SK-N-SH (cell line): ENCODE measurements at regions not wholly inside any gene's neighbourhood (a gene's known extent, or its start where the extent isn't known, plus 50 kb on each side); places are given as distances from the start of the nearest gene placed in this dataset.

Experiments
- CTCF ChIA-PET: fragments of 300-600, 350-600 bp; formaldehyde crosslinking; extraction: SDS; loops from one replicate; lab custom pipeline; 2021; lab: Yijun Ruan, JAX
- POLR2A ChIA-PET: fragments of 350-600 bp; sonication (Branson Sonifier 250); formaldehyde crosslinking; extraction: SDS; loops from one replicate; lab custom pipeline; 2020; ENCODE audit warnings: antibody characterized with exemption, inconsistent platforms; lab: Yijun Ruan, JAX
- DNase-seq: peaks from one replicate; pipeline ENCODE4 v3.0.0; 2012
- H2AFZ ChIP-seq: fragments of 200-600 bp; sonication (generic); 2 replicates; pipeline ENCODE4 v1.8.1; 2016; ENCODE audit warnings: antibody characterized with exemption, mild to moderate bottlenecking, low read depth
- H3F3A ChIP-seq: fragments of 200-600 bp; sonication (generic); replicated peaks from 2 replicates; pipeline ENCODE3; 2016; ENCODE audit warnings: antibody characterized with exemption, mild to moderate bottlenecking; ENCODE audit not compliant: insufficient read depth
- H3K27ac ChIP-seq, 2 experiments: fragments of 200-500 bp in 1 of 2; fragments of 200-600 bp in 1 of 2; sonication (Bioruptor generic) in 1 of 2; sonication (generic), shearing (Covaris generic) in 1 of 2; 2 replicates each; pipeline versions ENCODE4 v1.5.1 to v1.6.1; 2014 to 2016; ENCODE audit warnings: low read depth in 2 of 2, inconsistent platforms in 1 of 2, low read length in 1 of 2, mild to moderate bottlenecking in 1 of 2, mixed read lengths in 1 of 2
- H3K27me3 ChIP-seq: fragments of 200-600 bp; sonication (generic), shearing (Covaris generic); 2 replicates; pipeline ENCODE4 v1.6.1; 2016; ENCODE audit warnings: mixed run types; ENCODE audit not compliant: insufficient read depth
- H3K36me3 ChIP-seq, 2 experiments: fragments of 200-500 bp in 1 of 2; fragments of 200-600 bp in 1 of 2; sonication (Bioruptor generic) in 1 of 2; sonication (generic) in 1 of 2; replicated peaks in 1 of 2; 2 replicates each; pipeline versions ENCODE3 to v1.5.1; 2014 to 2016; ENCODE audit warnings: low read length in 1 of 2, mild to moderate bottlenecking in 1 of 2; ENCODE audit not compliant: insufficient read depth in 2 of 2, control insufficient read depth in 1 of 2
- H3K4me1 ChIP-seq, 2 experiments: fragments of 200-500 bp in 1 of 2; fragments of 200-600 bp in 1 of 2; sonication (Bioruptor generic) in 1 of 2; sonication (generic), shearing (Covaris generic) in 1 of 2; 2 replicates each; pipeline versions ENCODE4 v1.5.1 to v1.6.1; 2014 to 2016; ENCODE audit warnings: low read depth in 1 of 2, low read length in 1 of 2, mixed run types in 1 of 2; ENCODE audit not compliant: insufficient read depth in 2 of 2, control insufficient read depth in 1 of 2
- H3K4me2 ChIP-seq: fragments of 200-600 bp; sonication (generic), shearing (Covaris generic); 2 replicates; pipeline ENCODE4 v1.6.1; 2017; ENCODE audit warnings: mixed run types
- H3K4me3 ChIP-seq, 2 experiments: fragments of 200-500 bp in 1 of 2; fragments of 200-600 bp in 1 of 2; sonication (Bioruptor generic) in 1 of 2; sonication (generic), shearing (Covaris generic) in 1 of 2; 2 replicates each; pipeline versions ENCODE4 v1.5.1 to v1.8.1; 2014 to 2016; ENCODE audit warnings: low read depth in 2 of 2, inconsistent platforms in 1 of 2, low read length in 1 of 2, mild to moderate bottlenecking in 1 of 2, mixed read lengths in 1 of 2, moderate library complexity in 1 of 2
- H3K79me2 ChIP-seq: fragments of 200-600 bp; sonication (generic); 2 replicates; pipeline ENCODE4 v1.8.1; 2017; ENCODE audit warnings: mild to moderate bottlenecking; ENCODE audit not compliant: insufficient read depth
- H3K9ac ChIP-seq: fragments of 200-600 bp; sonication (generic); 2 replicates; pipeline ENCODE4 v1.6.1; 2017; ENCODE audit warnings: mixed run types
- H3K9me2 ChIP-seq: fragments of 200-600 bp; sonication (generic); 2 replicates; pipeline ENCODE4 v1.6.1; 2017; ENCODE audit warnings: mixed run types
- H3K9me3 ChIP-seq: fragments of 200-600 bp; sonication (generic); 2 replicates; pipeline ENCODE4 v1.6.1; 2017; ENCODE audit warnings: mixed run types, mild to moderate bottlenecking, moderate library complexity
- H4K20me1 ChIP-seq: fragments of 200-600 bp; sonication (generic); 2 replicates; pipeline ENCODE4 v1.6.1; 2017; ENCODE audit warnings: mild to moderate bottlenecking, mixed run types; ENCODE audit not compliant: insufficient read depth
- CTCF ChIP-seq: fragments of 200-600 bp; sonication (generic); IDR thresholded peaks from 2 replicates; pipeline ENCODE4 v1.6.1; 2017; ENCODE audit warnings: antibody characterized with exemption, mild to moderate bottlenecking, moderate library complexity
- EP300 ChIP-seq, 2 experiments: IDR thresholded peaks; 2 replicates each; pipeline versions ENCODE4 v1.4.0 to v1.6.1; 2012; ENCODE audit warnings: borderline replicate concordance in 1 of 2, low read depth in 1 of 2, low read length in 1 of 2
- FOSL2 ChIP-seq: IDR thresholded peaks from 2 replicates; pipeline ENCODE4 v1.4.0; 2012; ENCODE audit warnings: low read depth, mild to moderate bottlenecking, moderate library complexity, borderline replicate concordance
- FOXM1 ChIP-seq: IDR thresholded peaks from 2 replicates; pipeline ENCODE4 v1.4.0; 2012; ENCODE audit warnings: low read depth, mild to moderate bottlenecking
- GABPA ChIP-seq: IDR thresholded peaks from 2 replicates; pipeline ENCODE4 v1.4.0; 2012; ENCODE audit warnings: low read depth, mild to moderate bottlenecking
- IRF3 ChIP-seq: fragments of 150-350 bp; IDR thresholded peaks from 2 replicates; pipeline ENCODE4 v1.6.1; 2016; ENCODE audit warnings: mild to moderate bottlenecking, low read depth, low read length
- MAX ChIP-seq: IDR thresholded peaks from 2 replicates; pipeline ENCODE4 v1.4.0; 2012; ENCODE audit warnings: low read depth
- MEF2A ChIP-seq: IDR thresholded peaks from 2 replicates; pipeline ENCODE4 v1.4.0; 2012; ENCODE audit warnings: low read depth, borderline replicate concordance
- NRF1 ChIP-seq: IDR thresholded peaks from 2 replicates; pipeline ENCODE4 v1.6.1; 2012; ENCODE audit warnings: low read depth, mild to moderate bottlenecking, low read length
- PBX3 ChIP-seq: IDR thresholded peaks from 2 replicates; pipeline ENCODE4; 2012
- POLR2AphosphoS5 ChIP-seq: IDR thresholded peaks from 2 replicates; pipeline ENCODE4 v1.6.1; 2012; ENCODE audit warnings: low read depth, low read length
- RAD21 ChIP-seq: IDR thresholded peaks from 2 replicates; pipeline ENCODE4 v1.6.1; 2012; ENCODE audit warnings: mild to moderate bottlenecking, low read length
- RCOR1 ChIP-seq: fragments of 150-350 bp; IDR thresholded peaks from 2 replicates; pipeline ENCODE4 v1.6.1; 2017; ENCODE audit warnings: antibody characterized with exemption, low read length
- REST ChIP-seq: IDR thresholded peaks from 2 replicates; pipeline ENCODE4 v1.6.1; 2012; ENCODE audit warnings: mild to moderate bottlenecking, low read depth, low read length, moderate library complexity
- SIN3A ChIP-seq: IDR thresholded peaks from 2 replicates; pipeline ENCODE4 v1.6.1; 2012; ENCODE audit warnings: low read depth, mild to moderate bottlenecking, low read length, moderate library complexity, borderline replicate concordance
- SMC3 ChIP-seq: IDR thresholded peaks from 2 replicates; pipeline ENCODE4 v1.6.1; 2012; ENCODE audit warnings: low read depth, low read length, improper control_type of control experiment
- TAF1 ChIP-seq: IDR thresholded peaks from 2 replicates; pipeline ENCODE4 v1.6.1; 2012; ENCODE audit warnings: low read depth, mild to moderate bottlenecking, low read length, moderate library complexity, borderline replicate concordance
- TEAD4 ChIP-seq: IDR thresholded peaks from 2 replicates; pipeline ENCODE4 v1.4.0; 2012; ENCODE audit warnings: mild to moderate bottlenecking, borderline replicate concordance; ENCODE audit not compliant: insufficient read depth
- YY1 ChIP-seq: IDR thresholded peaks from 2 replicates; pipeline ENCODE4 v1.4.0; 2012; ENCODE audit warnings: low read depth, mild to moderate bottlenecking
- ZBTB33 ChIP-seq: IDR thresholded peaks from 2 replicates; pipeline ENCODE4 v1.4.0; 2012; ENCODE audit warnings: low read depth, borderline replicate concordance
- WGBS: methylation state at CpG from one replicate; pipeline ENCODE4 v1.1.6; 2017; ENCODE audit warnings: low lambda C conversion rate; 5-methylcytosine and 5-hydroxymethylcytosine counted together

GRCh38 chr16:29316761-29317183 is 89.7 kb downstream of the NPIPB11 start:
- H2AFZ ChIP-seq = no peak overlapping the region
- H3K4me1 ChIP-seq = peaks cover 0 to 11% of the 10 kb centered on the region in 2 experiments; a peak in 1 of 4 replicates
- no peak overlapping the region for H3K27ac ChIP-seq
- no peaks in the 10 kb centered on the region for H3K79me2 ChIP-seq
- no peaks in the 10 kb centered on the region for H3K27me3 ChIP-seq
- H3K9ac ChIP-seq = no peak overlapping the region
- ChIA-PET POLR2A (no interaction called here), CTCF (interaction anchor here (0.8 to 1.1 kb wide), 4 partner anchors 8 to 343 kb away, joined by 3 to 4 read pairs (median 3); no protein-coding TSS in a partner anchor)
- 92% methylated on average over 11 of the region's 12 CpGs for WGBS
- TF ChIP-seq MEF2A (no peak), FOXM1 (no peak), REST (no peak), YY1 (no peak), IRF3 (no peak), RAD21 (no peak), FOSL2 (no peak), MAX (no peak), RCOR1 (no peak), CTCF (no peak), EP300 (IDR thresholded peaks at IDR 0.05; ENCODE audit: borderline replicate concordance in 1 of 2, low read depth in 1 of 2, low read length in 1 of 2) (no peak), SIN3A (no peak), PBX3 (no peak), SMC3 (no peak), GABPA (no peak), NRF1 (no peak), TEAD4 (no peak), POLR2AphosphoS5 (no peak), ZBTB33 (no peak), TAF1 (no peak)
- no peaks in the 10 kb centered on the region for H3K9me2 ChIP-seq
- H3K4me3 ChIP-seq = no peak overlapping the region
- H3K9me3 ChIP-seq = no peaks in the 10 kb centered on the region
- no peak overlapping the region for H3K4me2 ChIP-seq
- no peaks in the 10 kb centered on the region for H3F3A ChIP-seq
- no peak for DNase-seq
- no peaks in the 10 kb centered on the region for H4K20me1 ChIP-seq
- H3K36me3 ChIP-seq = no peaks in the 10 kb centered on the region
